Activated naive CD8-positive, alpha-beta T cell treated with anti-CD3 and anti-CD28 coated beads, Interleukin-2, amount 50 U/mL, for 16 hours (primary cell): ENCODE measurements at regions not wholly inside any gene's neighbourhood (a gene's known extent, or its start where the extent isn't known, plus 50 kb on each side); places are given as distances from the start of the nearest gene placed in this dataset.

Experiments
- DNase-seq: peaks from one replicate; pipeline ENCODE4 v3.0.0-alpha.2; 2020; ENCODE audit warnings: low read depth, low spot score

- DNase-seq = no peak
Observed at GRCh38 chr2:143823876-143824275, 694.7 kb downstream of the ARHGAP15 start.

- no peak for DNase-seq
Observed at GRCh38 chr2:143823296-143823695, 694.1 kb downstream of the ARHGAP15 start.

- DNase-seq = no peak
Observed at GRCh38 chr2:143822736-143823135, 693.5 kb downstream of the ARHGAP15 start.

- DNase-seq = no peak
Observed at GRCh38 chr2:143819764-143820163, 690.5 kb downstream of the ARHGAP15 start.

- no peak for DNase-seq
Observed at GRCh38 chr2:143819190-143819735, 690.0 kb downstream of the ARHGAP15 start.
